Testis (tissue), 2 donors: ENCODE measurements at regions not wholly inside any gene's neighbourhood (a gene's known extent, or its start where the extent isn't known, plus 50 kb on each side); places are given as distances from the start of the nearest gene placed in this dataset.

Experiments used
- POLR2A ChIP-seq: fragments of 450-650 bp; IDR thresholded peaks from one replicate; pipeline ENCODE4 v1.6.1; 2017; ENCODE audit warnings: antibody characterized with exemption, mild to moderate bottlenecking, moderate library complexity
- TF ChIP-seq, protein P1 (sequence below), 3 experiments: fragments of 450-650 bp in 2 of 3; fragments of 200-600 bp in 1 of 3; sonication (generic) in 1 of 3; IDR thresholded peaks; one replicate each; pipeline ENCODE4 v1.5.1; 2016 to 2019; ENCODE audit warnings: antibody characterized with exemption in 3 of 3, mild to moderate bottlenecking in 2 of 3, moderate library complexity in 1 of 3

DNA sequence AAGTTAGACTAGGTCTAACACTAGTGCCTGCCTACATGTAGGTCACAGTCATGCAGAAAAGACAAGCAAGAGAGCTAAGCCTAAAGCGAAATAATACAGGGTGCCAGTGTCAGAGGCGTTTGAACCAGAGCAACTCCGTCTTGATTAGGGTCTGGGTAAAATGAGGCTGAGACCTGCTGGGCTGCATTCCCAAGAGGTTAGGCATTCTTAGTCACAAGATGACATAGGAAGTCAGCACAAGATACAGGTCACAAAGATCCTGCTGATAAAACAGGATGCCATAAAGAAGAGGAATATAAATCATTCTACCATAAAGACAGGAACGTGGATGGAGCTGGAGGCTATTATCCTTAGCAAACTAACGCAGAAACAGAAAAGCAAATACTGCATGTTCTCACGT lies 120.9 kb downstream of the BEND2 start:
- TF ChIP-seq, protein P1, sequence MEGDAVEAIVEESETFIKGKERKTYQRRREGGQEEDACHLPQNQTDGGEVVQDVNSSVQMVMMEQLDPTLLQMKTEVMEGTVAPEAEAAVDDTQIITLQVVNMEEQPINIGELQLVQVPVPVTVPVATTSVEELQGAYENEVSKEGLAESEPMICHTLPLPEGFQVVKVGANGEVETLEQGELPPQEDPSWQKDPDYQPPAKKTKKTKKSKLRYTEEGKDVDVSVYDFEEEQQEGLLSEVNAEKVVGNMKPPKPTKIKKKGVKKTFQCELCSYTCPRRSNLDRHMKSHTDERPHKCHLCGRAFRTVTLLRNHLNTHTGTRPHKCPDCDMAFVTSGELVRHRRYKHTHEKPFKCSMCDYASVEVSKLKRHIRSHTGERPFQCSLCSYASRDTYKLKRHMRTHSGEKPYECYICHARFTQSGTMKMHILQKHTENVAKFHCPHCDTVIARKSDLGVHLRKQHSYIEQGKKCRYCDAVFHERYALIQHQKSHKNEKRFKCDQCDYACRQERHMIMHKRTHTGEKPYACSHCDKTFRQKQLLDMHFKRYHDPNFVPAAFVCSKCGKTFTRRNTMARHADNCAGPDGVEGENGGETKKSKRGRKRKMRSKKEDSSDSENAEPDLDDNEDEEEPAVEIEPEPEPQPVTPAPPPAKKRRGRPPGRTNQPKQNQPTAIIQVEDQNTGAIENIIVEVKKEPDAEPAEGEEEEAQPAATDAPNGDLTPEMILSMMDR (IDR thresholded peaks at IDR 0.05), result no peak
- no peak for TF ChIP-seq POLR2A
